Activated T-cell treated with anti-CD3 and anti-CD28 coated beads, Interleukin-2, amount 50 U/mL, for 24 hours (primary cell): ENCODE measurements at regions not wholly inside any gene's neighbourhood (a gene's known extent, or its start where the extent isn't known, plus 50 kb on each side); places are given as distances from the start of the nearest gene placed in this dataset.
"Not testable (repeated sequence)": the region's sequence is repeated elsewhere in the genome, so short reads cannot be mapped to it uniquely, and the experiment has no call there.

Experiments used
- DNase-seq: peaks from one replicate; pipeline ENCODE4 v3.0.0-alpha.2; 2020
- H3K27ac Mint-ChIP-seq: 2 replicates; pipeline ENCODE4 v1.8.0; 2020; ENCODE audit warnings: mild to moderate bottlenecking, mixed read lengths
- H3K27me3 Mint-ChIP-seq: 2 replicates; pipeline ENCODE4 v1.8.0; 2020; ENCODE audit warnings: mixed read lengths
- H3K36me3 Mint-ChIP-seq: 2 replicates; pipeline ENCODE4 v1.8.0; 2020; ENCODE audit warnings: low read depth, mixed read lengths
- H3K4me1 Mint-ChIP-seq: 2 replicates; pipeline ENCODE4 v1.8.0; 2020; ENCODE audit warnings: low read depth, mixed read lengths
- H3K4me3 Mint-ChIP-seq: 2 replicates; pipeline ENCODE4 v1.8.0; 2020; ENCODE audit warnings: mild to moderate bottlenecking, moderate library complexity, mixed read lengths
- H3K9me3 Mint-ChIP-seq: 2 replicates; pipeline ENCODE4 v1.8.0; 2020; ENCODE audit warnings: mixed read lengths

GRCh38 chr3:162605651-162606204 is 1109.1 kb downstream of the OTOL1 start:
- no peak overlapping the region for H3K4me3 Mint-ChIP-seq
- peaks cover 17% of the 10 kb centered on the region for H3K9me3 Mint-ChIP-seq
- no peaks in the 10 kb centered on the region for H3K36me3 Mint-ChIP-seq
- H3K27ac Mint-ChIP-seq = no peak overlapping the region
- H3K4me1 Mint-ChIP-seq = no peaks in the 10 kb centered on the region
- H3K27me3 Mint-ChIP-seq = no peaks in the 10 kb centered on the region
- no peak for DNase-seq

GRCh38 chr3:162610261-162610660 is 1113.7 kb downstream of the OTOL1 start:
- H3K4me1 Mint-ChIP-seq = no peaks in the 10 kb centered on the region
- no peaks in the 10 kb centered on the region for H3K27me3 Mint-ChIP-seq
- H3K4me3 Mint-ChIP-seq = no peak overlapping the region
- H3K36me3 Mint-ChIP-seq = no peaks in the 10 kb centered on the region
- DNase-seq = no peak
- peaks cover 4% of the 10 kb centered on the region for H3K9me3 Mint-ChIP-seq
- no peak overlapping the region for H3K27ac Mint-ChIP-seq

DNA sequence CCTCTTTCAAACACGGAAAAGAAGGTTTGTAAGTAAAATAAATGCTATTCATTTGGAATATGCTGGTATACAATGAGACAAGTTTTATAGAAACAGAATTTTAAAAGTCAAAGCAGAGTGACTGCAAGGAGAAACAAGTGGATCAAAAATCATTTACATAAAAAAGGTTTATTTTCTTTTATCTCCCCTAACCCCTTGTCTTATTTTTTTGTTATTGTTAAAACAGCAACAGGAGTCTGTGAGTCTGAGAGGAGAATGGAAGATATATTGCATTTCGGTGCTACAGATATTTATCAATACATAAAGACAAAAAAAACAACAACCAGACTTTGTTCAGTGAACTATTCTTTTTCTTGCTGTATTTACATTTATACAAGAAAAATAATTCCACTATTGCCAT is 1116.4 kb downstream of the OTOL1 start:
- Mint-ChIP-seq H3K4me1 (no peaks in the 10 kb centered on the region), H3K36me3 (no peaks in the 10 kb centered on the region), H3K4me3 (no peak overlapping the region), H3K27ac (no peak overlapping the region), H3K9me3 (peaks cover 4% of the 10 kb centered on the region), H3K27me3 (no peaks in the 10 kb centered on the region)
- no peak for DNase-seq

- DNase-seq = no peak
- Mint-ChIP-seq H3K4me1 (no peaks in the 10 kb centered on the region), H3K36me3 (no peaks in the 10 kb centered on the region), H3K9me3 (peaks cover 18% of the 10 kb centered on the region), H3K27me3 (no peaks in the 10 kb centered on the region), H3K4me3 (no peak overlapping the region), H3K27ac (no peak overlapping the region)
These were observed 1129.6 kb downstream of the OTOL1 start for GRCh38 chr3:162626172-162626571.

GRCh38 chr3:162628531-162628930 is 1131.9 kb downstream of the OTOL1 start:
- H3K4me1 Mint-ChIP-seq = no peaks in the 10 kb centered on the region
- H3K36me3 Mint-ChIP-seq = no peaks in the 10 kb centered on the region
- no peaks in the 10 kb centered on the region for H3K27me3 Mint-ChIP-seq
- peaks cover 5% of the 10 kb centered on the region for H3K9me3 Mint-ChIP-seq
- DNase-seq = no peak
- H3K4me3 Mint-ChIP-seq = no peak overlapping the region
- H3K27ac Mint-ChIP-seq = no peak overlapping the region

DNA sequence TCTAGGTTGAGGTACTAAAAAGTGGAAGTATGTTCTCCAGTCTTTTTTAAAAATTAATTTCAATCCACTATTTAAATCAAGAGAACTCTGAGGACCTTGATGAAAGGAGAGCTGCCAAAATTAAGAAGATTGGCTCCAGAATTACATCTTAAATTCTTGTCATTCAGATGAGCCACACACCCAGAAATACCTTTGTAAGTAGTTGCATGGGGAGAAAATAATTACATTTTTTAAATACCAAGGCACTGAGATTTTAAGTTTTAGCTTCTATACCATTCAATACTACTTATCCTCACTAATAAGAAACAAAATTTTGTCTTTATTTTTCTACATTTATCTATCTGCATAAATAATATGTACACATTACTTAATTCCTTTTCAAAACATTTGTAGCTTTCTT is 1132.8 kb downstream of the OTOL1 start:
- no peaks in the 10 kb centered on the region for H3K36me3 Mint-ChIP-seq
- no peak for DNase-seq
- H3K9me3 Mint-ChIP-seq = no peaks in the 10 kb centered on the region
- no peaks in the 10 kb centered on the region for H3K27me3 Mint-ChIP-seq
- no peak overlapping the region for H3K27ac Mint-ChIP-seq
- H3K4me1 Mint-ChIP-seq = no peaks in the 10 kb centered on the region
- H3K4me3 Mint-ChIP-seq = no peak overlapping the region

DNA sequence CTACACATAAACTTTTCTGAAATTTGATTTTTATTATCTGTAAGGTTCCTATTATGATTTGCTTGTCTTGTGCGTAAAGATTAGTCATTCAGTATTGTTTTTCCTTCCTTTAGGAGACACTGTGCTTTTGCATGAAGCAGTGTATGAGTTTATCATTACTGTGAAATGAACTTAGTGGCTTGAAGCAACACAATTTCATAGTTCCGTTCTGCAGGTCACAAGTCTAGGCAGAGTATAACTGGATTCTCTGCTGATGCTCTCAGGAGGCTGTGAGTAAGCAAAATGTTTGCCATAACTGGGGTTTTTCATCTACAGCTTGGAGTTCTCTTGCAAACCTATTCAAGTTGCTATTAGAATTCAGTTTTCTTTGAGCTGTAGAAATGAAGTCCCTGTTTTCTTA is 1136.1 kb downstream of the OTOL1 start:
- Mint-ChIP-seq H3K9me3 (peaks cover 6% of the 10 kb centered on the region), H3K4me1 (no peaks in the 10 kb centered on the region), H3K4me3 (no peak overlapping the region), H3K27ac (no peak overlapping the region), H3K27me3 (no peaks in the 10 kb centered on the region), H3K36me3 (no peaks in the 10 kb centered on the region)
- DNase-seq = no peak

GRCh38 chr3:162640208-162640607 is 1143.6 kb downstream of the OTOL1 start:
- H3K9me3 Mint-ChIP-seq, H3K36me3 Mint-ChIP-seq, DNase-seq, H3K4me3 Mint-ChIP-seq, H3K27me3 Mint-ChIP-seq, H3K27ac Mint-ChIP-seq, H3K4me1 Mint-ChIP-seq: not testable (repeated sequence)

DNA sequence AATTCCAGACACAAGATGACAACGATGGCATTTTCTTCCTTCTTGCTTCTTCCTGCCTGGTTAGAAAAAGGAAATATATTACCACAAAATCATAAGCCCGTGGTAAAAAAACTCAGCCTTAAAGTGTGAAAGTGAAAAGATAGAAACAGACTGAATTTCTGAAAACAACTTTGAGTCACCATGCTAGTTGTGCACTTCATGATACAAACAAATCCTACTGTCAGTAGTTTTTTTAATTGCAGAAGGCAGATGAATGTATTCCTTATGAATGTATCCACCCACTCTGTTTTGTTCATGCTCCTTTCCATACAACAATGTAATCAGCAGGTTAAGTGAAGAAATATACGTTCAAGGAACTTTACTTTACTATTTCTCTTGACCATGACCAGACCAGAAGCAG is 1144.7 kb downstream of the OTOL1 start:
- Mint-ChIP-seq H3K36me3 (no peaks in the 10 kb centered on the region), H3K9me3 (peaks cover 3% of the 10 kb centered on the region), H3K27me3 (no peaks in the 10 kb centered on the region), H3K4me3 (no peak overlapping the region), H3K27ac (no peak overlapping the region), H3K4me1 (no peaks in the 10 kb centered on the region)
- DNase-seq = no peak

- Mint-ChIP-seq H3K27ac (no peak overlapping the region), H3K4me3 (no peak overlapping the region), H3K27me3 (no peaks in the 10 kb centered on the region)
These were observed 1145.3 kb downstream of the OTOL1 start for GRCh38 chr3:162641907-162642306.

DNA sequence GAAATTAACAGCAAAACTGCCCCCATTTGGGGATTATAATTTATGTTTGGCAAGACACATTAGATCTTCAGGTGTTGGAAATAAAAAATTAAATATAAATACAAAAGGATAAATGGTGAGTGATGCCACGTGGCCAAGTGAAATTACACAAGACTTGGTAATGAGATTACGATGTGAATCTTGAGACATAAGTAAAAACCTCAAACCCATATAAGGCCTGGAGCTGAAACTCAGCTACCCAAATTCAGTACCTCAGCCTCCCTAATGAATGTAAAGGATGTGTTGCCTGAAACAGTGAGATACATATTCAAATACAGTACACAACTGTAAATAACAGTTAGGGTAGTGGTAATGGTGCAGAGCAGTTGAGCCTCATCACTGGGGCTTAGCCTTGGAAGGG is 1146.6 kb downstream of the OTOL1 start:
- no peaks in the 10 kb centered on the region for H3K36me3 Mint-ChIP-seq
- DNase-seq = no peak
- peaks cover 6% of the 10 kb centered on the region for H3K9me3 Mint-ChIP-seq
- H3K27ac Mint-ChIP-seq = no peak overlapping the region
- H3K4me3 Mint-ChIP-seq = no peak overlapping the region
- no peaks in the 10 kb centered on the region for H3K4me1 Mint-ChIP-seq
- no peaks in the 10 kb centered on the region for H3K27me3 Mint-ChIP-seq

More at GRCh38 chr3:162641907-162642306, 1145.3 kb downstream of the OTOL1 start:
- Mint-ChIP-seq H3K4me1 (no peaks in the 10 kb centered on the region), H3K36me3 (no peaks in the 10 kb centered on the region), H3K9me3 (peaks cover 4% of the 10 kb centered on the region)
- DNase-seq = no peak

GRCh38 chr3:162647321-162647720 is 1150.7 kb downstream of the OTOL1 start:
- Mint-ChIP-seq H3K4me1 (no peaks in the 10 kb centered on the region), H3K27ac (no peak overlapping the region), H3K36me3 (no peaks in the 10 kb centered on the region)

DNA sequence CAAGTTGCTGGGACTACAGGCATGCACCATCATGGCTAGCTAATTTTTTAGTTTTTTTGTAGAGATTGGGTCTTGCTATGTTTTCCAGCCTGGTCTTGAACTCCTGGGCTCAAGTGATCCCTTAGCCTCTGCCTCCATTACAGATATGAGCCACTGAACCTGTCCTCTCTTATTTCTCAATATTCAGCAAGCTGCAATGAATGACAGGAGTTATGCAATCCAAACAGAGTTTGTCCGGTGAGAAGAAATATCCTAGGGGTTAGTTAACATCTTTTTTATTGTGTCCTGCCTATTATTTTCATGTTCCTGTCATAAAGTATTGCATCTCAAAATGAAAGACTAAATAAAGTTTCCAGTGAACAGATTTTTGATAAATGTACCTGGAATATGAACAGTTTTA is 1161.4 kb downstream of the OTOL1 start:
- Mint-ChIP-seq H3K4me1 (no peaks in the 10 kb centered on the region), H3K27me3 (no peaks in the 10 kb centered on the region), H3K9me3 (peaks cover 18% of the 10 kb centered on the region), H3K36me3 (no peaks in the 10 kb centered on the region), H3K4me3 (no peak overlapping the region), H3K27ac (no peak overlapping the region)
- DNase-seq = no peak

More at GRCh38 chr3:162647321-162647720, 1150.7 kb downstream of the OTOL1 start:
- H3K9me3 Mint-ChIP-seq = peaks cover 6% of the 10 kb centered on the region
- no peak for DNase-seq
- no peaks in the 10 kb centered on the region for H3K27me3 Mint-ChIP-seq
- no peak overlapping the region for H3K4me3 Mint-ChIP-seq

GRCh38 chr3:162665684-162666391 is 1169.2 kb downstream of the OTOL1 start:
- no peak overlapping the region for H3K4me3 Mint-ChIP-seq
- H3K9me3 Mint-ChIP-seq = peaks cover 8% of the 10 kb centered on the region
- no peaks in the 10 kb centered on the region for H3K36me3 Mint-ChIP-seq
- H3K27ac Mint-ChIP-seq = no peak overlapping the region
- no peaks in the 10 kb centered on the region for H3K27me3 Mint-ChIP-seq
- no peaks in the 10 kb centered on the region for H3K4me1 Mint-ChIP-seq
- DNase-seq = no peak

- Mint-ChIP-seq H3K36me3 (no peaks in the 10 kb centered on the region), H3K4me1 (no peaks in the 10 kb centered on the region)
These were observed 1170.2 kb downstream of the OTOL1 start for GRCh38 chr3:162666835-162667234.

More at GRCh38 chr3:162666835-162667234, 1170.2 kb downstream of the OTOL1 start:
- DNase-seq = no peak
- Mint-ChIP-seq H3K27me3 (no peaks in the 10 kb centered on the region), H3K4me3 (no peak overlapping the region), H3K9me3 (peaks cover 8% of the 10 kb centered on the region), H3K27ac (no peak overlapping the region)
